HepG2 (cell line): ENCODE measurements at regions not wholly inside any gene's neighbourhood (a gene's known extent, or its start where the extent isn't known, plus 50 kb on each side); places are given as distances from the start of the nearest gene placed in this dataset.

Experiments used
- ARID4A ChIP-seq: sonication (generic); formaldehyde crosslinking; IDR thresholded peaks from 2 replicates; pipeline ENCODE4 v1.5.0; 2020; ENCODE audit warnings: mild to moderate bottlenecking, missing genetic modification reagents, borderline replicate concordance
- CCAR2 ChIP-seq: fragments of 200-400 bp; formaldehyde crosslinking; optimal IDR thresholded peaks from 2 replicates; pipeline ENCODE3; 2018; ENCODE audit warnings: low read depth, mild to moderate bottlenecking, low read length, moderate library complexity
- GPBP1L1 ChIP-seq: sonication (generic); formaldehyde crosslinking; IDR thresholded peaks from 2 replicates; pipeline ENCODE4 v1.5.0; 2020; ENCODE audit warnings: mild to moderate bottlenecking, missing genetic modification reagents
- HCFC1 ChIP-seq: fragments of 150-350 bp; IDR thresholded peaks from 2 replicates; pipeline ENCODE4 v1.6.1; 2014; ENCODE audit warnings: low read depth, low read length
- HNRNPUL1 ChIP-seq: fragments of 200-400 bp; formaldehyde crosslinking; IDR thresholded peaks from 2 replicates; pipeline ENCODE4 v1.6.1; 2017; ENCODE audit warnings: low read depth, mild to moderate bottlenecking, low read length, moderate library complexity
- MEF2D ChIP-seq: sonication (generic); formaldehyde crosslinking; IDR thresholded peaks from 2 replicates; pipeline ENCODE4 v1.5.1; 2020; ENCODE audit warnings: mild to moderate bottlenecking, missing genetic modification reagents
- MTA3 ChIP-seq: sonication (generic); formaldehyde crosslinking; IDR thresholded peaks from 2 replicates; pipeline ENCODE4 v1.4.0; 2020; ENCODE audit warnings: missing genetic modification reagents
- PCBP1 ChIP-seq: fragments of 200-400 bp; formaldehyde crosslinking; IDR thresholded peaks from 2 replicates; pipeline ENCODE4 v1.6.1; 2017; ENCODE audit warnings: mild to moderate bottlenecking, low read depth, low read length, borderline replicate concordance
- POLR2AphosphoS2 ChIP-seq: IDR thresholded peaks from 2 replicates; pipeline ENCODE4 v1.6.1; 2011; ENCODE audit warnings: low read depth, low read length, improper control_type of control experiment
- PRPF4 ChIP-seq: fragments of 200-400 bp; formaldehyde crosslinking; IDR thresholded peaks from 2 replicates; pipeline ENCODE4 v1.6.1; 2016; ENCODE audit warnings: low read length, low read depth; ENCODE audit not compliant: poor library complexity, severe bottlenecking
- RXRA ChIP-seq: sonication (generic); formaldehyde crosslinking; IDR thresholded peaks from 2 replicates; pipeline ENCODE4 v1.5.1; 2020; ENCODE audit warnings: missing genetic modification reagents
- TMF1 ChIP-seq: sonication (generic); formaldehyde crosslinking; IDR thresholded peaks from 2 replicates; pipeline ENCODE4 v1.8.1; 2022; ENCODE audit warnings: low read depth, missing genetic modification reagents
- YEATS4 ChIP-seq: sonication (generic); formaldehyde crosslinking; IDR thresholded peaks from 2 replicates; pipeline ENCODE4 v1.4.0; 2020; ENCODE audit warnings: missing genetic modification reagents, borderline replicate concordance
- ZFP91 ChIP-seq: sonication (generic); formaldehyde crosslinking; IDR thresholded peaks from 2 replicates; pipeline ENCODE4 v1.9.0; 2022; ENCODE audit warnings: missing genetic modification reagents, mild to moderate bottlenecking, borderline replicate concordance
- ZNF317 ChIP-seq: sonication (generic); formaldehyde crosslinking; IDR thresholded peaks from 2 replicates; pipeline ENCODE4 v1.5.0; 2020; ENCODE audit warnings: mild to moderate bottlenecking, missing genetic modification reagents
- ZNF432 ChIP-seq: sonication (generic); formaldehyde crosslinking; IDR thresholded peaks from 2 replicates; pipeline ENCODE4 v1.5.0; 2020; ENCODE audit warnings: missing genetic modification reagents, mild to moderate bottlenecking, borderline replicate concordance
- ZNF557 ChIP-seq: sonication (generic); formaldehyde crosslinking; IDR thresholded peaks from 2 replicates; pipeline ENCODE4 v1.4.0; 2020; ENCODE audit warnings: missing genetic modification reagents
- ZNF891 ChIP-seq: sonication (generic); formaldehyde crosslinking; IDR thresholded peaks from 2 replicates; pipeline ENCODE4 v1.5.0; 2020; ENCODE audit warnings: mild to moderate bottlenecking, missing genetic modification reagents

- TF ChIP-seq ARID4A (CRISPR knock-in tag) (peak; percentile 53; the same call in 1 of the 2 replicates), YEATS4 (CRISPR knock-in tag) (peak; percentile 85), ZNF557 (no peak), ZNF317 (peak; percentile 66; the same call in 1 of the 2 replicates), GPBP1L1 (CRISPR knock-in tag) (no peak), PCBP1 (no peak), ZNF432 (CRISPR knock-in tag) (no peak), CCAR2 (no peak), MTA3 (CRISPR knock-in tag) (no peak), RXRA (peak; percentile 84; the same call in 1 of the 2 replicates), MEF2D (CRISPR knock-in tag) (peak; percentile 98), HNRNPUL1 (no peak), ZFP91 (CRISPR knock-in tag) (no peak), ZNF891 (no peak), HCFC1 (no peak), TMF1 (CRISPR knock-in tag) (no peak), PRPF4 (no peak), POLR2AphosphoS2 (no peak)
Measured at GRCh38 chr1:59214248-59215208, 82.4 kb upstream of the FGGY start (continued).
